Body of pancreas (tissue), 4 donors: ENCODE measurements at regions not wholly inside any gene's neighbourhood (a gene's known extent, or its start where the extent isn't known, plus 50 kb on each side); places are given as distances from the start of the nearest gene placed in this dataset.

Experiments used
- CTCF ChIP-seq, 7 experiments: fragments of 450-650 bp in 4 of 7; fragments of 200-600 bp in 3 of 7; sonication (generic) in 3 of 7; IDR thresholded peaks; one replicate each; pipeline ENCODE4 v1.5.1; 2016 to 2019; ENCODE audit warnings: antibody characterized with exemption in 7 of 7
- POLR2A ChIP-seq, 3 donors: fragments of 450-650 bp; IDR thresholded peaks; one replicate each; pipeline ENCODE4 v1.6.1; 2016; ENCODE audit warnings: antibody characterized with exemption in 3 of 3, mild to moderate bottlenecking in 2 of 3

GRCh38 chr11:48900131-48900800 lies 83.4 kb downstream of the TRIM51G start:
- TF ChIP-seq CTCF (IDR thresholded peaks at IDR 0.05) (no peak), POLR2A (IDR thresholded peaks at IDR 0.05) (no peak)
